ENCODE measurements at regions not wholly inside any gene's neighbourhood (a gene's known extent, or its start where the extent isn't known, plus 50 kb on each side); places are given as distances from the start of the nearest gene placed in this dataset.
"Not testable (repeated sequence)": the region's sequence is repeated elsewhere in the genome, so short reads cannot be mapped to it uniquely, and the experiment has no call there.

GRCh38 chr2:142462306-142462705, 331.5 kb upstream of the LRP1B start:
- no peak for DNase-seq

- no peak for DNase-seq
These were observed 314.8 kb upstream of the LRP1B start for GRCh38 chr2:142445551-142446072.

- no peak for DNase-seq
These were observed 314.2 kb upstream of the LRP1B start for GRCh38 chr2:142445023-142445422.

GRCh38 chr2:142435847-142436246, 305.0 kb upstream of the LRP1B start:
- no peak for DNase-seq

GRCh38 chr2:142426064-142426463, 295.2 kb upstream of the LRP1B start:
- no peak for DNase-seq

- no peak for DNase-seq
These were observed 294.7 kb upstream of the LRP1B start for GRCh38 chr2:142425551-142425950.

GRCh38 chr2:142423603-142424002, 292.8 kb upstream of the LRP1B start:
- no peak for DNase-seq

GRCh38 chr2:142422769-142423168, 292.0 kb upstream of the LRP1B start:
- no peak for DNase-seq

- DNase-seq: no peak
These were observed 291.2 kb upstream of the LRP1B start for GRCh38 chr2:142422041-142422440.

GRCh38 chr2:142418699-142419098, 287.9 kb upstream of the LRP1B start:
- not testable (repeated sequence) for DNase-seq

- DNase-seq: no peak
These were observed 286.2 kb upstream of the LRP1B start for GRCh38 chr2:142416996-142417395.

- no peak for DNase-seq
These were observed 284.6 kb upstream of the LRP1B start for GRCh38 chr2:142415461-142415860.

GRCh38 chr2:142398212-142398611, 267.4 kb upstream of the LRP1B start:
- no peak for DNase-seq

- DNase-seq: no peak
These were observed 264.5 kb upstream of the LRP1B start for GRCh38 chr2:142395291-142395690.

- no peak for DNase-seq
These were observed 249.6 kb upstream of the LRP1B start for GRCh38 chr2:142380372-142380771.

- not testable (repeated sequence) for DNase-seq
These were observed 231.3 kb upstream of the LRP1B start for GRCh38 chr2:142362069-142362468.

GRCh38 chr2:142347751-142348150, 216.9 kb upstream of the LRP1B start:
- DNase-seq: no peak

- DNase-seq: no peak
These were observed 208.4 kb upstream of the LRP1B start for GRCh38 chr2:142339261-142339660.

- no peak for DNase-seq
These were observed 201.4 kb upstream of the LRP1B start for GRCh38 chr2:142332196-142332595.

GRCh38 chr2:142330458-142330857, 199.6 kb upstream of the LRP1B start:
- DNase-seq: no peak

GRCh38 chr2:142325870-142326269, 195.1 kb upstream of the LRP1B start:
- peak; percentile 34 for DNase-seq

- no peak for DNase-seq
These were observed 192.4 kb upstream of the LRP1B start for GRCh38 chr2:142323206-142323605.

GRCh38 chr2:142321706-142322280, 191.0 kb upstream of the LRP1B start:
- DNase-seq: no peak

- no peak for DNase-seq
These were observed 189.3 kb upstream of the LRP1B start for GRCh38 chr2:142320067-142320466.

GRCh38 chr2:142316049-142316448, 185.2 kb upstream of the LRP1B start:
- DNase-seq: no peak
